ENCODE measurements at regions not wholly inside any gene's neighbourhood (a gene's known extent, or its start where the extent isn't known, plus 50 kb on each side); places are given as distances from the start of the nearest gene placed in this dataset.

DNA sequence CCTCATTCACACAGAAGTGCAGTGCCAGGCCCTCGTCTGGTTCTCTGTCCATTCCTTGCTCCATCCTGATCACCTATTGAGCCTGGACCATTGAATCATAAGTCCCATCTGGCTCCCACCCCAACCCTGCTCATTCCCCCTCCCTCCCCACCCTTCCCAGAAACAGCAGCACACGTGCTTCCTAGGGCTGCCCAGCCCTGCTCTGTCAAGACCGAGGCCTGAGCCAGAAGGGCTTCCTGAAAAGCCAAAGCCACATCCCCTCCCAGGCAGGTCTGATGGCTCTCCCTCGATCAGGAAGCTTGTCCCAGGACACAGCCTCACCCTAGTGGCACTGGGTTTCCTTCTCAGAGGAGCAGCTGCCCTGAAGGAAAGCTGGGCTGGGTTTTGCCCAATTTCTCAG is 79.8 kb upstream of the FZD7 start:
- no peak overlapping the region for H3K4me3 ChIP-seq (ENCODE audit: low read depth, low read length)
- DNase-seq (ENCODE audit: low read depth), result no peak
- TF ChIP-seq, protein P1, sequence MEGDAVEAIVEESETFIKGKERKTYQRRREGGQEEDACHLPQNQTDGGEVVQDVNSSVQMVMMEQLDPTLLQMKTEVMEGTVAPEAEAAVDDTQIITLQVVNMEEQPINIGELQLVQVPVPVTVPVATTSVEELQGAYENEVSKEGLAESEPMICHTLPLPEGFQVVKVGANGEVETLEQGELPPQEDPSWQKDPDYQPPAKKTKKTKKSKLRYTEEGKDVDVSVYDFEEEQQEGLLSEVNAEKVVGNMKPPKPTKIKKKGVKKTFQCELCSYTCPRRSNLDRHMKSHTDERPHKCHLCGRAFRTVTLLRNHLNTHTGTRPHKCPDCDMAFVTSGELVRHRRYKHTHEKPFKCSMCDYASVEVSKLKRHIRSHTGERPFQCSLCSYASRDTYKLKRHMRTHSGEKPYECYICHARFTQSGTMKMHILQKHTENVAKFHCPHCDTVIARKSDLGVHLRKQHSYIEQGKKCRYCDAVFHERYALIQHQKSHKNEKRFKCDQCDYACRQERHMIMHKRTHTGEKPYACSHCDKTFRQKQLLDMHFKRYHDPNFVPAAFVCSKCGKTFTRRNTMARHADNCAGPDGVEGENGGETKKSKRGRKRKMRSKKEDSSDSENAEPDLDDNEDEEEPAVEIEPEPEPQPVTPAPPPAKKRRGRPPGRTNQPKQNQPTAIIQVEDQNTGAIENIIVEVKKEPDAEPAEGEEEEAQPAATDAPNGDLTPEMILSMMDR (IDR thresholded peaks at IDR 0.05; ENCODE audit: insufficient read depth, low read depth, low read length, missing control alignments), result no peak

DNA sequence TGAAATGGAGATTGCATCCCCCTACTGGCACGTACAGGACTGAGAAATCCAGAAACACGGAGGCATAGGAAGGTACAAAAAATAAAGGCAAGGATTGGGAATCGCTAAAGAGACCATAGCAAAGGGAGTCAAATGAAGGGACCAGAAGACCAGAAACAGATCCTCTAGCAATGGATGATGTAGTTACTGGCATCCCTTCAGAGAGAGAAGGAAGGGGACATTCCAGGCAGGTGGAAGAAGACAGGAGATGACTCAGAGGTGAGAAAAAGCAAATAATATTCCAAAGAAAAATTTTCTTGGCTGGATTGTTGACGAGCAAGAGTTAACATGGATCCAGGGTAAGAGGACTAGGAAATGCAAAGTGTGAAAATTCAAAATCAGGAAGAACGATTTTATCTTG is 78.4 kb upstream of the FZD7 start:
- TF ChIP-seq, protein P1 (IDR thresholded peaks at IDR 0.05; ENCODE audit: insufficient read depth, low read depth, low read length, missing control alignments), result no peak
- no peak for DNase-seq (ENCODE audit: low read depth)
- no peak overlapping the region for H3K4me3 ChIP-seq (ENCODE audit: low read depth, low read length)

GRCh38 chr2:201955702-201956141 is 77.9 kb upstream of the FZD7 start:
- TF ChIP-seq, protein P1 (IDR thresholded peaks at IDR 0.05; ENCODE audit: insufficient read depth, low read depth, low read length, missing control alignments), result no peak
- DNase-seq (ENCODE audit: low read depth), result no peak
- H3K4me3 ChIP-seq (ENCODE audit: low read depth, low read length), result no peak overlapping the region

DNA sequence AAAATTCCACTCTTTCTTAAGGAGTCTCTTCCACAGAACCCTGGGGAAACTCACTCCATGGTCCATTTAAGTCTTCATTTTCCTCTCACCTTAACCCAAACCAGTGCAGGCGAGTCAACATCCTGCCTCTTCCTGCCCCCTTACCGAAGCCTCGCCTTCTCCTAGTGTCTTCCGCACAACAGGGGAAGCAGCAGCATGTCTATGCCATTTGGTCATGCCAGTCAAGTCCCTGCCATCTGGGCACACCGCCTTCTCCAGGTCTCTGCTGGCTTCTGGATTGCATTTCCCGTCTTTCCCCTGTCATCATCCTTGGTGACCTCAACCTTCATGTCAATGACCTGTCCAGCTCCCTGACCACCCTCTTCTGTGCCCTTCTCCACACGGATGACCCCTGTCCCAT is 77.3 kb upstream of the FZD7 start:
- no peak for DNase-seq (ENCODE audit: low read depth)

DNA sequence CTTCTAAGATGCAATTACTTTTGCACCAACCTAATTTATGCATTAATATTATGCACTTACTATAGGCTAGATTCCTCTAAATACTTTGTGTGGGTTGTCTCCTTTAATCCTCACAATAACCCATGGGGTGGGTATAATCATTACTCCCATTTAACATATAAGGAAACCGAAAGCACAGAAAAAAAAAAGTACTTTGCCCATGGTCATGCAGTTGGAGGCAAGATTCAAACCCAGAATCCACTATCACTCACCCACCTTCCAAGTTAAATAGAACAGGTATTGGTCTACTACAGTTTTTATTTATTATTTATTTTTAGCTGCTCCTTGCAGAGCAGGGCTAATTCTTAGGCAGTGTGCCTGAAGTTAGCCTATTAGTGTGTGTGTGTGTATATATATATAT is 76.6 kb upstream of the FZD7 start:
- TF ChIP-seq, protein P1 (IDR thresholded peaks at IDR 0.05; ENCODE audit: insufficient read depth, low read depth, low read length, missing control alignments), result no peak
- DNase-seq (ENCODE audit: low read depth), result no peak
- H3K4me3 ChIP-seq (ENCODE audit: low read depth, low read length), result no peak overlapping the region

More for the DNA sequence above, 77.3 kb upstream of the FZD7 start:
- TF ChIP-seq, protein P1 (IDR thresholded peaks at IDR 0.05; ENCODE audit: insufficient read depth, low read depth, low read length, missing control alignments), result no peak
- no peak overlapping the region for H3K4me3 ChIP-seq (ENCODE audit: low read depth, low read length)

- TF ChIP-seq, protein P1 (IDR thresholded peaks at IDR 0.05; ENCODE audit: insufficient read depth, low read depth, low read length, missing control alignments), result no peak
- DNase-seq (ENCODE audit: low read depth), result peak; percentile 36
- H3K4me3 ChIP-seq (ENCODE audit: low read depth, low read length), result no peak overlapping the region
These were observed 74.5 kb upstream of the FZD7 start for GRCh38 chr2:201959198-201959597.

GRCh38 chr2:201959626-201960025 is 74.0 kb upstream of the FZD7 start:
- TF ChIP-seq, protein P1 (IDR thresholded peaks at IDR 0.05; ENCODE audit: insufficient read depth, low read depth, low read length, missing control alignments), result no peak
- DNase-seq (ENCODE audit: low read depth), result no peak
- no peak overlapping the region for H3K4me3 ChIP-seq (ENCODE audit: low read depth, low read length)
